SK-N-SH treated with all-trans-retinoic acid at 6 μM for 48 hours (cell line): ENCODE measurements at regions not wholly inside any gene's neighbourhood (a gene's known extent, or its start where the extent isn't known, plus 50 kb on each side); places are given as distances from the start of the nearest gene placed in this dataset.

Experiments used
- ATAC-seq: fragments of 200-7000 bp; cut with Tn5 transposase; 3 replicates; pipeline ENCODE4 v1.9.1; 2020; ENCODE audit warnings: mild to moderate bottlenecking, moderate library complexity
- ARNTL ChIP-seq: fragments of 450-650 bp; formaldehyde crosslinking; IDR thresholded peaks from 2 replicates; pipeline ENCODE4 v1.5.0; 2020; ENCODE audit warnings: low read depth, mild to moderate bottlenecking, moderate library complexity, borderline replicate concordance
- BACH2 ChIP-seq: fragments of 250-450 bp; sonication (Bioruptor Pico); IDR thresholded peaks from 2 replicates; pipeline ENCODE4 v1.9.0; 2021; ENCODE audit warnings: mild to moderate bottlenecking, borderline replicate concordance
- CREB5 ChIP-seq: fragments of 250-450 bp; sonication (Bioruptor Pico); IDR thresholded peaks from 2 replicates; pipeline ENCODE4 v1.5.1; 2020; ENCODE audit warnings: low read depth, mild to moderate bottlenecking, moderate library complexity
- CSDC2 ChIP-seq: fragments of 250-450 bp; sonication (Bioruptor Pico); IDR thresholded peaks from 2 replicates; pipeline ENCODE4 v1.5.0; 2020; ENCODE audit warnings: mild to moderate bottlenecking, moderate library complexity
- CSRNP3 ChIP-seq: fragments of 250-450 bp; sonication (Bioruptor Pico); IDR thresholded peaks from 2 replicates; pipeline ENCODE4 v1.5.1; 2021; ENCODE audit warnings: mild to moderate bottlenecking, moderate library complexity
- ESRRG ChIP-seq: fragments of 250-450 bp; sonication (Bioruptor Pico); IDR thresholded peaks from 2 replicates; pipeline ENCODE4 v1.6.1; 2021; ENCODE audit warnings: mild to moderate bottlenecking
- GLIS3 ChIP-seq: fragments of 250-450 bp; sonication (Bioruptor Pico); IDR thresholded peaks from 2 replicates; pipeline ENCODE4 v1.5.0; 2020; ENCODE audit warnings: mild to moderate bottlenecking, moderate library complexity
- OSR1 ChIP-seq: fragments of 250-450 bp; sonication (Bioruptor Pico); IDR thresholded peaks from 2 replicates; pipeline ENCODE4 v1.8.0; 2022; ENCODE audit warnings: moderate library complexity, mild to moderate bottlenecking, inconsistent platforms
- PATZ1 ChIP-seq: fragments of 250-450 bp; sonication (Bioruptor Pico); IDR thresholded peaks from 2 replicates; pipeline ENCODE4 v1.8.0; 2020; ENCODE audit warnings: mild to moderate bottlenecking, moderate library complexity, borderline replicate concordance
- POU6F1 ChIP-seq: fragments of 250-450 bp; sonication (Bioruptor Pico); IDR thresholded peaks from 2 replicates; pipeline ENCODE4 v1.8.0; 2021; ENCODE audit warnings: low read depth, mild to moderate bottlenecking, moderate library complexity, borderline replicate concordance
- PPARA ChIP-seq: fragments of 250-450 bp; sonication (Bioruptor Pico); IDR thresholded peaks from 2 replicates; pipeline ENCODE4 v1.5.0; 2020; ENCODE audit warnings: mild to moderate bottlenecking, borderline replicate concordance
- RARB ChIP-seq: fragments of 250-450 bp; sonication (Bioruptor Pico); IDR thresholded peaks from 2 replicates; pipeline ENCODE4 v1.8.0; 2021; ENCODE audit warnings: mild to moderate bottlenecking, moderate library complexity
- SNAI2 ChIP-seq: fragments of 250-450 bp; sonication (Bioruptor Pico); IDR thresholded peaks from 2 replicates; pipeline ENCODE4 v1.5.0; 2020; ENCODE audit warnings: mild to moderate bottlenecking, moderate library complexity
- TCF4 ChIP-seq: fragments of 250-450 bp; sonication (Bioruptor Pico); IDR thresholded peaks from 2 replicates; pipeline ENCODE4 v1.8.0; 2021; ENCODE audit warnings: mild to moderate bottlenecking, moderate library complexity, borderline replicate concordance
- TOX ChIP-seq: fragments of 250-450 bp; sonication (Bioruptor Pico); IDR thresholded peaks from 2 replicates; pipeline ENCODE4 v1.8.0; 2021; ENCODE audit warnings: mild to moderate bottlenecking, moderate library complexity, borderline replicate concordance
- ZC3H10 ChIP-seq: fragments of 250-450 bp; sonication (Bioruptor Pico); IDR thresholded peaks from 2 replicates; pipeline ENCODE4 v1.5.1; 2021; ENCODE audit warnings: mild to moderate bottlenecking, moderate library complexity
- ZFP3 ChIP-seq: fragments of 250-450 bp; sonication (Bioruptor Pico); IDR thresholded peaks from 2 replicates; pipeline ENCODE4 v1.5.0; 2020; ENCODE audit warnings: mild to moderate bottlenecking, moderate library complexity
- ZFP30 ChIP-seq: fragments of 450-650 bp; formaldehyde crosslinking; IDR thresholded peaks from 2 replicates; pipeline ENCODE4 v1.5.0; 2022; ENCODE audit warnings: mild to moderate bottlenecking, moderate library complexity
- ZNF565 ChIP-seq: fragments of 450-650 bp; formaldehyde crosslinking; conservative IDR thresholded peaks from 2 replicates; pipeline ENCODE4 v1.5.0; 2020; ENCODE audit warnings: low read depth, mild to moderate bottlenecking, moderate library complexity
- ZNF70 ChIP-seq: fragments of 450-650 bp; formaldehyde crosslinking; IDR thresholded peaks from 2 replicates; pipeline ENCODE4 v1.5.0; 2020; ENCODE audit warnings: mild to moderate bottlenecking, moderate library complexity
- ZNF8 ChIP-seq: fragments of 450-650 bp; formaldehyde crosslinking; IDR thresholded peaks from 2 replicates; pipeline ENCODE4 v1.5.0; 2020; ENCODE audit warnings: mild to moderate bottlenecking, moderate library complexity

- ATAC-seq, result no peak
- TF ChIP-seq ZNF8 (no peak), GLIS3 (no peak), SNAI2 (CRISPR knock-in tag) (no peak), CSDC2 (no peak)
Observed at GRCh38 chr7:112889268-112889667, 99.1 kb upstream of the TMEM168 start.

- no peak for ATAC-seq
Observed at GRCh38 chr7:112888781-112889180, 98.6 kb upstream of the TMEM168 start.

GRCh38 chr7:112887976-112888375, 97.8 kb upstream of the TMEM168 start:
- ATAC-seq, result no peak
- TF ChIP-seq CREB5 (CRISPR knock-in tag), result no peak
- TF ChIP-seq CSDC2, result no peak
- no peak for TF ChIP-seq ZC3H10 (CRISPR knock-in tag)
- no peak for TF ChIP-seq PATZ1 (CRISPR knock-in tag)
- no peak for TF ChIP-seq CSRNP3 (CRISPR knock-in tag)
- no peak for TF ChIP-seq TOX (CRISPR knock-in tag)
- no peak for TF ChIP-seq ZFP30 (CRISPR knock-in tag)
- TF ChIP-seq SNAI2 (CRISPR knock-in tag), result no peak

More at GRCh38 chr7:112888781-112889180, 98.6 kb upstream of the TMEM168 start:
- TF ChIP-seq GLIS3 (no peak), ESRRG (CRISPR knock-in tag) (no peak), SNAI2 (CRISPR knock-in tag) (no peak), RARB (CRISPR knock-in tag) (no peak), TOX (CRISPR knock-in tag) (no peak), ZFP30 (CRISPR knock-in tag) (no peak), PPARA (CRISPR knock-in tag) (no peak), OSR1 (CRISPR knock-in tag) (no peak), ZNF565 (CRISPR knock-in tag) (no peak), ZNF8 (no peak), PATZ1 (CRISPR knock-in tag) (no peak)

GRCh38 chr7:112887337-112887736, 97.1 kb upstream of the TMEM168 start:
- no peak for TF ChIP-seq BACH2 (CRISPR knock-in tag)
- TF ChIP-seq ARNTL (CRISPR knock-in tag), result no peak
- no peak for TF ChIP-seq PPARA (CRISPR knock-in tag)
- TF ChIP-seq ZC3H10 (CRISPR knock-in tag), result no peak
- TF ChIP-seq CSRNP3 (CRISPR knock-in tag), result no peak
- no peak for TF ChIP-seq CSDC2
- TF ChIP-seq SNAI2 (CRISPR knock-in tag), result no peak
- no peak for TF ChIP-seq TCF4 (CRISPR knock-in tag)
- no peak for TF ChIP-seq OSR1 (CRISPR knock-in tag)
- no peak for TF ChIP-seq ESRRG (CRISPR knock-in tag)
- no peak for TF ChIP-seq GLIS3
- no peak for TF ChIP-seq ZFP30 (CRISPR knock-in tag)
- no peak for TF ChIP-seq ZNF70 (CRISPR knock-in tag)
- TF ChIP-seq ZFP3 (CRISPR knock-in tag), result no peak
- TF ChIP-seq ZNF565 (CRISPR knock-in tag), result no peak
- TF ChIP-seq PATZ1 (CRISPR knock-in tag), result no peak
- no peak for TF ChIP-seq POU6F1
- no peak for TF ChIP-seq ZNF8
- TF ChIP-seq, all 23 proteins: peak for 0
- ATAC-seq, result no peak
